GM19351 (cell line): ENCODE measurements at regions not wholly inside any gene's neighbourhood (a gene's known extent, or its start where the extent isn't known, plus 50 kb on each side); places are given as distances from the start of the nearest gene placed in this dataset.

ENCODE experiments used
- ATAC-seq: cut with Tn5 transposase; IDR thresholded peaks from one replicate; pipeline ENCODE4 v1.9.1; 2021; ENCODE audit warnings: mild to moderate bottlenecking, moderate library complexity; ENCODE audit not compliant: unreplicated experiment

- ATAC-seq = no peak
Measured at GRCh38 chr12:62998454-62998853, 63.5 kb upstream of the PPM1H start.

GRCh38 chr12:62995097-62995496 lies 60.1 kb upstream of the PPM1H start:
- no peak for ATAC-seq

GRCh38 chr12:62986844-62987243 lies 51.9 kb upstream of the PPM1H start:
- ATAC-seq = no peak
